OCI-LY7 (cell line): ENCODE measurements at regions not wholly inside any gene's neighbourhood (a gene's known extent, or its start where the extent isn't known, plus 50 kb on each side); places are given as distances from the start of the nearest gene placed in this dataset.

ENCODE experiments used
- EZH2phosphoT487 ChIP-seq: fragments of 200-600 bp; sonication (generic); IDR thresholded peaks from 2 replicates; pipeline ENCODE4 v1.6.1; 2018; ENCODE audit warnings: low read depth, borderline replicate concordance, mild to moderate bottlenecking, mixed run types, antibody characterized with exemption, low read length, moderate library complexity, mixed read lengths
- TF ChIP-seq, protein P1 (sequence below): fragments of 200-600 bp; sonication (generic); conservative IDR thresholded peaks from 2 replicates; pipeline ENCODE4 v1.5.1; 2014; ENCODE audit warnings: mild to moderate bottlenecking, antibody characterized with exemption, low read length, moderate library complexity, mixed read lengths

DNA sequence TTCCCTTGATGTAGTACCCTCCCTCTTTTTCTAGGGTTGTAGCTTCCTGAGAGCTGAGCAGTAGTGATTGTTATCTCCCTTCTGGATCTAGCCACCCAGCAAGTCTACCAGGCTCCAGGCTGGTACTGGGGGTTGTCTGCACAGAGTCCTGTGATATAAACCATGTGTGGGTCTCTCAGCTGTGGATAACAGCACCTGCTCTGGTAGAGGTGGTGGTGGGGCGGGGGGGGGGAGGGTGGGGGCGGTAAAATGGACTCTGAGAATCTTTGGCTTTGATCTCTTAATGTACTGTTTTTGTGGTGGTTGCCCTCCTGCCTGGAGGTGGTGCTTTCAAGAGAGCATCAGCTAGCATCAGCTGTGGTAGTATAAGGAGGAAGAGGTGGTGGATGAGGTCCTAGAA lies 302.0 kb upstream of the CHRM2 start:
- TF ChIP-seq, protein P1, sequence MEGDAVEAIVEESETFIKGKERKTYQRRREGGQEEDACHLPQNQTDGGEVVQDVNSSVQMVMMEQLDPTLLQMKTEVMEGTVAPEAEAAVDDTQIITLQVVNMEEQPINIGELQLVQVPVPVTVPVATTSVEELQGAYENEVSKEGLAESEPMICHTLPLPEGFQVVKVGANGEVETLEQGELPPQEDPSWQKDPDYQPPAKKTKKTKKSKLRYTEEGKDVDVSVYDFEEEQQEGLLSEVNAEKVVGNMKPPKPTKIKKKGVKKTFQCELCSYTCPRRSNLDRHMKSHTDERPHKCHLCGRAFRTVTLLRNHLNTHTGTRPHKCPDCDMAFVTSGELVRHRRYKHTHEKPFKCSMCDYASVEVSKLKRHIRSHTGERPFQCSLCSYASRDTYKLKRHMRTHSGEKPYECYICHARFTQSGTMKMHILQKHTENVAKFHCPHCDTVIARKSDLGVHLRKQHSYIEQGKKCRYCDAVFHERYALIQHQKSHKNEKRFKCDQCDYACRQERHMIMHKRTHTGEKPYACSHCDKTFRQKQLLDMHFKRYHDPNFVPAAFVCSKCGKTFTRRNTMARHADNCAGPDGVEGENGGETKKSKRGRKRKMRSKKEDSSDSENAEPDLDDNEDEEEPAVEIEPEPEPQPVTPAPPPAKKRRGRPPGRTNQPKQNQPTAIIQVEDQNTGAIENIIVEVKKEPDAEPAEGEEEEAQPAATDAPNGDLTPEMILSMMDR = no peak
- TF ChIP-seq EZH2phosphoT487 = no peak
